Fibroblast of the aortic adventitia (primary cell): ENCODE measurements at regions not wholly inside any gene's neighbourhood (a gene's known extent, or its start where the extent isn't known, plus 50 kb on each side); places are given as distances from the start of the nearest gene placed in this dataset.

Experiments
- DNase-seq: peaks from one replicate; pipeline ENCODE4 v3.0.0-alpha.2; 2010; ENCODE audit warnings: low read depth
- H3K4me3 ChIP-seq: 2 replicates; pipeline ENCODE4 v1.5.1; 2011; ENCODE audit warnings: low read depth, mild to moderate bottlenecking, control low read depth, low read length, moderate library complexity
- TF ChIP-seq, protein P1 (sequence below): IDR thresholded peaks from 2 replicates; pipeline ENCODE4 v1.5.1; 2011; ENCODE audit warnings: mild to moderate bottlenecking, low read length, control low read depth, inconsistent platforms; ENCODE audit not compliant: insufficient read depth

DNA sequence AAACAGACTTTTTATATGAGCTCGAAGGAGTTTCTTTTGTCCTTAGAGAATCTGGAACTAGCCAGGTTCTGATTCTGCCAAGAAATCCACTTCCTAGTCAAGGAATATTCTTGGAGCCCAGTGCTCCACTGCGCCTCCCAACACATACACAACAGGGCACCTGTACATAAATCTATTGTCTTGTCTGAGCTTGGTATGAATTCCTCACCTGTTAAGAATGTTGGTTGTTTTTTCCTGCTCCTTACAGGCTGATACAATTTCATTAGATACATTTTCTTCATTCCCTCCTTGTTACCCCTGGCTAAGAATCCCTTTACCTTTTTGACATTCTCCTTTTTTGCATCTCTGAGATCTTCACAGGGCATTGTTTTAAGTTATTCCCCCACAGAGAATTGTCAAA, 56.0 kb upstream of the FZD7 start:
- DNase-seq: no peak
- no peak overlapping the region for H3K4me3 ChIP-seq
- TF ChIP-seq, protein P1, sequence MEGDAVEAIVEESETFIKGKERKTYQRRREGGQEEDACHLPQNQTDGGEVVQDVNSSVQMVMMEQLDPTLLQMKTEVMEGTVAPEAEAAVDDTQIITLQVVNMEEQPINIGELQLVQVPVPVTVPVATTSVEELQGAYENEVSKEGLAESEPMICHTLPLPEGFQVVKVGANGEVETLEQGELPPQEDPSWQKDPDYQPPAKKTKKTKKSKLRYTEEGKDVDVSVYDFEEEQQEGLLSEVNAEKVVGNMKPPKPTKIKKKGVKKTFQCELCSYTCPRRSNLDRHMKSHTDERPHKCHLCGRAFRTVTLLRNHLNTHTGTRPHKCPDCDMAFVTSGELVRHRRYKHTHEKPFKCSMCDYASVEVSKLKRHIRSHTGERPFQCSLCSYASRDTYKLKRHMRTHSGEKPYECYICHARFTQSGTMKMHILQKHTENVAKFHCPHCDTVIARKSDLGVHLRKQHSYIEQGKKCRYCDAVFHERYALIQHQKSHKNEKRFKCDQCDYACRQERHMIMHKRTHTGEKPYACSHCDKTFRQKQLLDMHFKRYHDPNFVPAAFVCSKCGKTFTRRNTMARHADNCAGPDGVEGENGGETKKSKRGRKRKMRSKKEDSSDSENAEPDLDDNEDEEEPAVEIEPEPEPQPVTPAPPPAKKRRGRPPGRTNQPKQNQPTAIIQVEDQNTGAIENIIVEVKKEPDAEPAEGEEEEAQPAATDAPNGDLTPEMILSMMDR: no peak

DNA sequence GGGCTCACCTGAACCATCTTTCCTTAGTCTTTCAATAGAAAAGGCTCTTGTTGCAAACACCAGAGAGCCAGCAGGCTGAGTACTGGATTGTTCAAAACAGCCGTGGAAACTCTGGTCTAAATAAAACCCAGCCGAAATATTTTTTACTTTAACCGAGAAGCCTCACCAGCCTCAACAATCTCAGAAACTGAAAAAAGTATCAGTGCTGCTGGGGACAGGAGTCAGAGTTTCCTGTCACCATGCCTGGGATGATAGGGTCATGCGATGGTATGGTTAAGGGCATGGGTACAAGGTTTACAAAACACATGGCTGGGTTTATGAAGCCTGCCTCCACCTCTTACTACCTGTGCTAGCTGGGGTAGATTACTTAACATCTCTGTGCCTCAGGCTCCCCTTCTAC, 55.3 kb upstream of the FZD7 start:
- TF ChIP-seq, protein P1: no peak
- no peak for DNase-seq
- H3K4me3 ChIP-seq: no peak overlapping the region

DNA sequence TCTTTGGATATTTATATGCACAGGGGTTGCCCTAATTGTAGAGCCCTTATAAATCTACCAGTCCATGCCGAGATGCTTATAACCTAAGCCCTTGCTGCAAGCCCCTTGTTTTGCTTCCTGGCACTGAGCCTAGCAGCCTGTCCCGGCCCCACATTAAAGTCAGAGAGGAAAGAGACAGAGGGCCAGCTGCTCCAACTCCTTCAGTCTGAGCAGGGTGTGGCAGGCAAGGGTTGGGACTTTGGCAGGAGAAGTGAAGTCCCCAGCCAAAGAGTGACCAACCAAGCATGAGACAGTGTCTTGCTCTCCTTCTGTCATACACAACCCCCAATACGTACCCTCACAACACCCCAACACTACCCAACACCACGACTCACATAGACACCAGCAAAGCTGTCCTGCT, 54.7 kb upstream of the FZD7 start:
- H3K4me3 ChIP-seq: no peak overlapping the region
- TF ChIP-seq, protein P1: no peak
- DNase-seq: no peak

DNA sequence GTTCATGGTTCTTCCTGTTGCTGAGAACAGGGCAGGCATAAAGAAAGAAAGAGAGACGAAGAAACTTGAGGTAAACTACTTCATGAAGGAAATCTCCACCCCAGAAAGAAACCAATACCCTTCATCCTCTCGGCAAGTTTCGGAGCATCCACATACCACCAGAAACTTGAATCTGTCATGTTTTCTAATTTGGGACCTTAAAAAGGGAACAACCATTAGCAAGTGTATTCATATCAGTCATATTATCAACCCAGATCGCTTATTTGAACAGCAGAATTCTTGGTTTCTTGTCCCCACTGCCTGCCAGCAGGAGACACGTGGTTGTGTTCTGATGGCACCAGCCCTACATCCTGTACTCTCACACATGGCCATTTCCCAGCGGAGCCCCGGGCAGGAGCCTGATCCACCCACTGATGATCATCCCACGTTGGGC, 53.2 kb upstream of the FZD7 start:
- DNase-seq: no peak
- TF ChIP-seq, protein P1: no peak
- no peak overlapping the region for H3K4me3 ChIP-seq

DNA sequence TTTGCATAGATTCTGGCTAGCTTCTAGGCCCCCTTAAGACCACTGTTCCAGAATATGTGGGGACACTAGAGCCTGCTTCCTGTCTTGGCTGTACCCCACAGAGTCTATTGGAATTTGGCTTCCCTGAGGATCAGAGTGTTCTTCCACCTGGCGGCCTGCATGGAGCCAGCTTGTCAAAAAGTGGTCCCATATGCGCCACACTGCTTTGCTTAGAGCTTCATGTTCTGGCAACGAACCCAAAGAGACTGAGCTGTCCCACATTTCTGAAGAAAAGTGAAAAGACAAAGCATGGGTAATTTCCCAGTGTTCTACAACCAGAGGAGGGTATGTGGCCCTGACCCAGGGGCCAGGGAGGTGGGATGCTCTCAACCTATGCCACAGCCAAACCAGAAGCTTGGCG, 52.7 kb upstream of the FZD7 start:
- TF ChIP-seq, protein P1: no peak
- H3K4me3 ChIP-seq: no peak overlapping the region
- DNase-seq: no peak

DNA sequence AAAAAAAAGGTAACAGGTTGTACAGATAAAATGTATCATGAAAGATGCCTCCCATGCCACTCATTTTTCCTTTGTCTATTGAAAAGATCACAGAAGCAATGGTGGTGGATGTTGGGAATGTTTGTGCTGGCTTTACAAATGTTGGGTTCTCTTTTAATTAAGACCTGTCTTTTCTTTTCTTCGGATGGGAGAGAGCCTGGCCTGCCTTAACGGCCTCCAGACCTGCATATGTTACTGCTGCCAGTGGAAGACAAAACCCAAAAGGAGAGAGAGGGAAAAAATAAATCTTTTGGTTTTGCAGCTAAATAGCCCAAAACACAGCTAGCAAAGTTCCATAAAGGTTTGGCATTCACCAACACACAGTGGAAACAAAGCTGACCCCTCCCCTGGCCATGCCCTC, 50.5 kb upstream of the FZD7 start:
- TF ChIP-seq, protein P1: no peak
- no peak for DNase-seq
- no peak overlapping the region for H3K4me3 ChIP-seq

DNA sequence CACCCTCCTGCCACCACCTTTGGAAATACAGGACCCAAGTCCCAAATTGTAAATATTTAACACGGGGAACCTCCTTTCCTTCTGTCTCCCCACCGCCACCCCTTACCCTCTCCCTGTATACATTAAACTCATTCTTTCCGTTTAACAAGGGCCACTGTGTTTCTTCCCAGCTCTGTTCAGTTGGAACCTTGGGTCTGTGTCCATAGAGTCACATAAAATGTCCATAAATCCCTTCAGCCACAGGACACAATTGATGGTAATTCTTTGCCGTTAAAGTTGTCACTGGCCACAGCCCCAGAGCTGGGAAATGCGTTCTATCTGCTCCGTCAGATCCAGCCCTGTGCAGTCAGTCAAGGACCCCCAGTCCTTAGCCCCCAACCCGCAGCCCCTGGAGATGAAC, 49.9 kb upstream of the FZD7 start:
- DNase-seq: no peak
- H3K4me3 ChIP-seq: no peak overlapping the region
- TF ChIP-seq, protein P1: no peak
